ENCODE measurements at regions not wholly inside any gene's neighbourhood (a gene's known extent, or its start where the extent isn't known, plus 50 kb on each side); places are given as distances from the start of the nearest gene placed in this dataset.

DNA sequence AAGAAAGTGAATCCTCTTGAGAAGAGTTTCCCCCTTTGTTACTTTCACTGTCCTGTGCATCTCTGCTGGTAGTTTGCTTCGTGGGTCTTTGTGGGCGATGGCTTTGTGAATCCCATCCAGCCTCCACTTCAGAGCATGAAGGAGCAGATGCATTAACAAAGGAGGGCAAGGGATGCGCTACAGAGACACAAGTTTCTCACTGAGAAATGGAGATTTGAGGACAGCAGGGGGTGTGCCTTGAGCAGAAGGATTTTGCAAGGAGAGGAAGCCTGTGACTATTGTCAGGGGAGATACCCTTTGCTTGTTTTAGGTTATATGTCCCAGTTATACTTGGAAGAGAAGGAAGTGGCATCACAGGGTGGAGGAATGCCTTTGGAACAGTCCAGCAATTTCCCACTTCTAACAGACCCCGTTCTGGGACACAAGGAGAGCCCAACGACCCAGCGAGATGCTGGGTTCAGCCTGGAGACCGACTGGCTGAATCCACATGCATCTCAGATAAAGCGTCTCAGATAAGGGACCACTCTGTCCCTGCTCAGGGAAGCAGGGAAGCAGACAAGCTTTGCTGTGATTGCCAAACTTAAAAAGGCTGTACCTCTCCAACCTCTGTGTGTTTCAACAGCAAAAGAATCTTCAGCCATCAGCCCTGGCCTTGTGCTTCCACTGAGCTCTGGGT is 314.6 kb upstream of the GATB start:
- H3K4me3 ChIP-seq = no peak overlapping the region
- no peaks in the 10 kb centered on the region for H3K36me3 ChIP-seq
- peaks cover 0 to 10% (median 2%) of the 10 kb centered on the region in 4 donors for H3K4me1 ChIP-seq
- H3K9me3 ChIP-seq = no peaks in the 10 kb centered on the region
- H3K27me3 ChIP-seq = no peaks in the 10 kb centered on the region
- ATAC-seq (ENCODE audit: low FRiP score in 2 of 2) (no peak), DNase-seq (no peak)
- WGBS, 2 donors = 72 to 76% methylated on average over 8 of the region's 8 CpGs
- no peak overlapping the region for H3K27ac ChIP-seq
- TF ChIP-seq POLR2AphosphoS5 (IDR thresholded peaks at IDR 0.05) (no peak), POLR2A (IDR thresholded peaks at IDR 0.05) (no peak), EP300 (IDR thresholded peaks at IDR 0.05) (no peak)
- TF ChIP-seq, protein P1, sequence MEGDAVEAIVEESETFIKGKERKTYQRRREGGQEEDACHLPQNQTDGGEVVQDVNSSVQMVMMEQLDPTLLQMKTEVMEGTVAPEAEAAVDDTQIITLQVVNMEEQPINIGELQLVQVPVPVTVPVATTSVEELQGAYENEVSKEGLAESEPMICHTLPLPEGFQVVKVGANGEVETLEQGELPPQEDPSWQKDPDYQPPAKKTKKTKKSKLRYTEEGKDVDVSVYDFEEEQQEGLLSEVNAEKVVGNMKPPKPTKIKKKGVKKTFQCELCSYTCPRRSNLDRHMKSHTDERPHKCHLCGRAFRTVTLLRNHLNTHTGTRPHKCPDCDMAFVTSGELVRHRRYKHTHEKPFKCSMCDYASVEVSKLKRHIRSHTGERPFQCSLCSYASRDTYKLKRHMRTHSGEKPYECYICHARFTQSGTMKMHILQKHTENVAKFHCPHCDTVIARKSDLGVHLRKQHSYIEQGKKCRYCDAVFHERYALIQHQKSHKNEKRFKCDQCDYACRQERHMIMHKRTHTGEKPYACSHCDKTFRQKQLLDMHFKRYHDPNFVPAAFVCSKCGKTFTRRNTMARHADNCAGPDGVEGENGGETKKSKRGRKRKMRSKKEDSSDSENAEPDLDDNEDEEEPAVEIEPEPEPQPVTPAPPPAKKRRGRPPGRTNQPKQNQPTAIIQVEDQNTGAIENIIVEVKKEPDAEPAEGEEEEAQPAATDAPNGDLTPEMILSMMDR (IDR thresholded peaks at IDR 0.05) = no peak

DNA sequence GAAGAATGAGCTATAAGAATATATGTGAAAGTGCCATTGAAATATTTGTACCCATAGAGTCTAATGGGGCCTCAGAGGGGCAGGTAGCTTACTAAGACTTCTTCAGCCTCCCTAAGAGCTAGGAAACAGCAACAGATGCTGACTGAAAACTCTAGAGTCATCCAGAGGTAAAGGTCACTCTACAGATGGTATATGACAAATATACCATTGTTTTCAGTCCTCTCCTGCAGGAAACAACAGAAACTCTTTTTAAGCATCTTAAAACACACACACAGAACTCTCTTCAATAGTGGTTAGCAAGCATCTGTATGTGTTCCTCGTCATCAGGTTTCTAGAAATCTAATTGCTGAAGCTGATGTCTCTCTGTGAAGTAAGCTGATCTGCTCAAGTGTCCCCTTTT is 313.8 kb upstream of the GATB start:
- Histone ChIP-seq H3K27me3 (no peaks in the 10 kb centered on the region), H3K4me1 (peaks cover 0 to 10% (median 2%) of the 10 kb centered on the region in 4 donors), H3K4me3 (no peak overlapping the region), H3K27ac (no peak overlapping the region), H3K9me3 (no peaks in the 10 kb centered on the region), H3K36me3 (no peaks in the 10 kb centered on the region)
- DNase-seq (no peak), ATAC-seq (ENCODE audit: low FRiP score in 2 of 2) (no peak)
- no peak for TF ChIP-seq EP300 (IDR thresholded peaks at IDR 0.05)
- no peak for TF ChIP-seq POLR2A (IDR thresholded peaks at IDR 0.05)
- TF ChIP-seq, protein P1 (IDR thresholded peaks at IDR 0.05) = no peak
- TF ChIP-seq POLR2AphosphoS5 (IDR thresholded peaks at IDR 0.05) = no peak
- 57 to 75% methylated on average over 1 of the region's 1 CpG for WGBS, 2 donors

DNA sequence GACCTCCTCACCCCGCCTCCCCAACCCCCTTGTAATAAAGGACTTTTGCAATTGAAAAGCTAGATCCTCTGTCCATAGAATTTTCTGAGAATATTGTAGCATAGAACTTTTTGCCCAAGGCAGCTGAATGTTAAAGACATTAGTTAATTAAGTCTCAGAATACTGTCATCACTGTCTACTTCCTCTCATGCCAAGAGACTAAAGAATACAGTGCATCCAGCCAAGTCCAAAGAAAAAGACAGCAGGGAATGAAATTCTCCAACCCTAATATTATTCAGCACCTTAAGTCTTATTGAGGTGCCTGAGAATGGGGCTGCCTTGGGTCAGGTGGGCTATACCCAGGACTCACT is 313.3 kb upstream of the GATB start:
- no peak for DNase-seq
- H3K36me3 ChIP-seq = no peaks in the 10 kb centered on the region
- H3K4me3 ChIP-seq = no peak overlapping the region
- H3K9me3 ChIP-seq = no peaks in the 10 kb centered on the region
- no peak for ATAC-seq (ENCODE audit: low FRiP score in 2 of 2)
- no peak for TF ChIP-seq POLR2A (IDR thresholded peaks at IDR 0.05)
- TF ChIP-seq EP300 (IDR thresholded peaks at IDR 0.05) = no peak
- TF ChIP-seq, protein P1 (IDR thresholded peaks at IDR 0.05) = no peak
- no peak for TF ChIP-seq POLR2AphosphoS5 (IDR thresholded peaks at IDR 0.05)
- WGBS, 2 donors = 47 to 57% methylated on average over 1 of the region's 1 CpG
- peaks cover 0 to 10% (median 2%) of the 10 kb centered on the region in 4 donors for H3K4me1 ChIP-seq
- H3K27me3 ChIP-seq = no peaks in the 10 kb centered on the region
- no peak overlapping the region for H3K27ac ChIP-seq

- WGBS, 2 donors = 64 to 65% methylated on average over 9 of the region's 9 CpGs
- Histone ChIP-seq H3K9me3 (no peaks in the 10 kb centered on the region), H3K27me3 (no peaks in the 10 kb centered on the region), H3K36me3 (no peaks in the 10 kb centered on the region), H3K27ac (no peak overlapping the region), H3K4me1 (peaks cover 0 to 10% (median 2%) of the 10 kb centered on the region in 4 donors), H3K4me3 (no peak overlapping the region)
- TF ChIP-seq POLR2A (IDR thresholded peaks at IDR 0.05) = no peak
- TF ChIP-seq, protein P1 (IDR thresholded peaks at IDR 0.05) = no peak
- TF ChIP-seq POLR2AphosphoS5 (IDR thresholded peaks at IDR 0.05) = peak; percentile 54 to 62
- TF ChIP-seq EP300 (IDR thresholded peaks at IDR 0.05) = peak in 2 of 4 donors; percentile 10 to 93
- peak; percentile 40 to 76 for ATAC-seq (ENCODE audit: low FRiP score in 2 of 2)
- peak in 1 of 2 donors; percentile 88 for DNase-seq
Observed at GRCh38 chr4:152073351-152074087, 312.7 kb upstream of the GATB start.

Data from upper lobe of left lung (tissue), 6 donors.